ENCODE measurements at regions not wholly inside any gene's neighbourhood (a gene's known extent, or its start where the extent isn't known, plus 50 kb on each side); places are given as distances from the start of the nearest gene placed in this dataset.
"Not testable (repeated sequence)": the region's sequence is repeated elsewhere in the genome, so short reads cannot be mapped to it uniquely, and the experiment has no call there.

DNA sequence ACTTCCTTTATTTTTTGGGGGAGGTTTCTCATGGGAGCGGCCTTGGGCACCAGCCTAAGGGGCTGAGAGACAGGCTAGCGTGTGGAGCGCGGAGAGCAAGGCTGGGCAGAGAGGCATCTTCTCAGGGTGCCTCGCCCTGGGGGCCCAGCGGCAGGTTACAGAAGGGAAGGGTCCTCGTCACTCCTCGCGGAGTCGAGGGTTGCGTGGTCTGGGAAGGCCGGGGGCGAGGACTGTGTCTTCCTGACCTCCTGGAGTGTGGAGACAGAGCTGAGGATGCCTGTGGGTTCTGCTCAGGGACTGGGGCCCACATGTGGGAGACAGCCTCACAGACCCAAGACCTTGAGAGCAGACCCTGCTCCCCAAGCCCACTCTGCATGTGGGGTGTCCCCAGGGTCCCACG lies 79.6 kb upstream of the LRPAP1 start:
- Histone ChIP-seq H4K20me1 (ENCODE audit: insufficient read depth) (no peaks in the 10 kb centered on the region), H2AFZ (no peak overlapping the region), H3K36me3 (ENCODE audit: low read depth) (no peaks in the 10 kb centered on the region), H3K4me3 (no peak overlapping the region), H3K9me3 (ENCODE audit: low read depth) (no peaks in the 10 kb centered on the region), H3K79me2 (ENCODE audit: insufficient read depth) (no peaks in the 10 kb centered on the region), H3K27ac (no peak overlapping the region), H3K27me3 (replicated peaks; ENCODE audit: insufficient read depth) (no peaks in the 10 kb centered on the region), H3F3A (ENCODE audit: insufficient read depth) (no peaks in the 10 kb centered on the region), H3K9me2 (ENCODE audit: insufficient read depth) (no peaks in the 10 kb centered on the region), H3K4me2 (ENCODE audit: unreplicated experiment) (no peak overlapping the region), H3K4me1 (ENCODE audit: insufficient read depth) (no peaks in the 10 kb centered on the region), H3K9ac (no peak overlapping the region)
- TF ChIP-seq EZH2phosphoT487 (IDR thresholded peaks at IDR 0.05; ENCODE audit: insufficient read depth, low read depth): no peak
- DNase-seq: no peak
- 57 to 59% methylated on average over 14 of the region's 14 CpGs for WGBS, 2 experiments (ENCODE audit: low coverage in 1 of 2, low lambda C conversion rate in 2 of 2, missing lambda C conversion rate in 2 of 2)
- in situ Hi-C loops (cut with MboI): no loop called here

DNA sequence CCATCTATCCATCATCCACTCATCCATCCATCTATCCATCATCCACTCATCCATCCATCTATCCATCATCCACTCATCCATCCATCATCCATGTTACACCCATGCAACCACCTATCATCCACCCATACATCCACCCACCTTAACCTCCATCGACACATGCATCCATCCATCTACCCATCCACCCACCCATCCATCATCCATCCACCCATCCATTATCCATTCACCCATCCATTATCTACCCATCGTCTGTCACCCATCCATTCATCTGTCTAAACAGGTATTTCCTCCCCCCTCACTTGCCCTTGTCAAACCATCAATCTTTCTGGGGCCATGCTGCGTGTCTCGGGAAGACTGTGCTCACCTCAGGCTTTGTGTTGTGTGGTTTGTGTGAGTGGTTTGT lies 78.6 kb upstream of the LRPAP1 start:
- 64 to 67% methylated on average over 4 of the region's 4 CpGs for WGBS, 2 experiments (ENCODE audit: low coverage in 1 of 2, low lambda C conversion rate in 2 of 2, missing lambda C conversion rate in 2 of 2)
- H3K9me3 ChIP-seq (ENCODE audit: low read depth); DNase-seq; H3K79me2 ChIP-seq (ENCODE audit: insufficient read depth); H3F3A ChIP-seq (ENCODE audit: insufficient read depth); H3K4me3 ChIP-seq; H2AFZ ChIP-seq; H4K20me1 ChIP-seq (ENCODE audit: insufficient read depth); in situ Hi-C loops (cut with MboI); H3K4me2 ChIP-seq (ENCODE audit: unreplicated experiment); H3K27ac ChIP-seq; H3K9me2 ChIP-seq (ENCODE audit: insufficient read depth); H3K27me3 ChIP-seq (replicated peaks; ENCODE audit: insufficient read depth); H3K36me3 ChIP-seq (ENCODE audit: low read depth); H3K4me1 ChIP-seq (ENCODE audit: insufficient read depth); H3K9ac ChIP-seq: not testable (repeated sequence)

DNA sequence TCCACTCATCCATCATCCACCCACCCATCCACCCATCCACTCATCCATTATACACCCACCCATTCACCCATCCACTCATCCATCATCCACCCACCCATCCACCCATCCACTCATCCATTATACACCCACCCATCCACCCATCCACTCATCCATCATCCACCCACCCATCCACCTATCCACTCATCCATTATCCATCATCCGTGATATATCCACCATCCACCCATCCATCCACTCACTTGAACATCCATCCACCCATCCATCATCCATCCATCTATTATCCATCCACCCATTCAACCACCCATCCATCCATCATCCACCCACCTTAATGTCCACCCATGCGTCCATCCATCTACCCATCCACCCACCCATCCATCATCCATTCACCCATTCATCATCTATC lies 77.7 kb upstream of the LRPAP1 start:
- H3K9me2 ChIP-seq (ENCODE audit: insufficient read depth); H3K4me2 ChIP-seq (ENCODE audit: unreplicated experiment); H3K27me3 ChIP-seq (replicated peaks; ENCODE audit: insufficient read depth); H2AFZ ChIP-seq; H3K9ac ChIP-seq; H3K4me3 ChIP-seq; H3K27ac ChIP-seq; H4K20me1 ChIP-seq (ENCODE audit: insufficient read depth); DNase-seq; H3K9me3 ChIP-seq (ENCODE audit: low read depth); H3K36me3 ChIP-seq (ENCODE audit: low read depth); in situ Hi-C loops (cut with MboI); H3K4me1 ChIP-seq (ENCODE audit: insufficient read depth); H3F3A ChIP-seq (ENCODE audit: insufficient read depth); H3K79me2 ChIP-seq (ENCODE audit: insufficient read depth): not testable (repeated sequence)
- WGBS, 2 experiments (ENCODE audit: low coverage in 1 of 2, low lambda C conversion rate in 2 of 2, missing lambda C conversion rate in 2 of 2): 71 to 85% methylated on average over 2 of the region's 2 CpGs

DNA sequence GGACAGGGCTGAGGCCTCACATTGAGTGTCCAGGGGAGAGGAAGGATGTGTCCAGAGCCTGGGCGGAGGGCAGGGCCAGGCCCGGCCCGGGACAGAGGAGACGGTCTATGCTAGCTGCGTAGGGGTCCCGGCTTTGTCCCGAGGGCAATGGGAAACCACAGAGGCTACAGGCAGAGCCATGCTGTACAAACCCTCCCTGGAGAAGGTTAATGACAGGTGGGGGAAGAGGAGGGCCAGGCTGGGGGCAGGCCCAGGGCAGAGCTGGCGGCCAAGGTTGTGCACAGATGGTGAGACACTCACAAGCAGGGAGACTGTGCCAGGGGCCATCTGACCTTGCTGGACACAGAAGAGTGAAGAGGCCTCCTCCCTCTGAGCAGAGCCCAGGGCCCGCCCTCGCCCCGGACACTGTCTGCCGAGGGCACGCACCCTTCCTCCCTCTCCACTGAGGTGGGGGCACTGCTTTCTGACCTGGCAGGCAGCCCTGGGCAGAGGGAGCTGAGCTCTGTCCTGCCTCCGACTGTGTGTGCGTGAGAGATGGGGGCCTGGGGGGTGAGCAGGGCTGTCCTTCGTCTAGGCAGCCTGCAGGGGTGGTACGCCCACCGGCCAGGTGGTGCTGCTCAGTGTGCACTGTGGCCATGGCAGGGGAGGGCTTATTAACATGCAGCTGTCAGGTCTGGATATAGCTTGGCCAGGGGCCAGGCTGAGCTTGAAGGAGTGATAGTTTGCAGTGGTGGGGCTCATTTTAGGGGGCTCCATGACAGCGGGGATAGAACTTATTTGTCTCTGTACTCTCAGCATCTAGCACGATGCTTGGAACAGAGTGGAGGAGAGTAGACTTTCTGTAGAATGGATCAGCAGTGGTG lies 75.7 kb upstream of the LRPAP1 start:
- Histone ChIP-seq H2AFZ (no peak overlapping the region), H3K9ac (no peak overlapping the region), H3K9me2 (ENCODE audit: insufficient read depth) (no peaks in the 10 kb centered on the region), H3K79me2 (ENCODE audit: insufficient read depth) (no peaks in the 10 kb centered on the region), H3F3A (ENCODE audit: insufficient read depth) (no peaks in the 10 kb centered on the region), H4K20me1 (ENCODE audit: insufficient read depth) (no peaks in the 10 kb centered on the region), H3K4me3 (no peak overlapping the region), H3K27ac (no peak overlapping the region), H3K9me3 (ENCODE audit: low read depth) (no peaks in the 10 kb centered on the region), H3K4me2 (ENCODE audit: unreplicated experiment) (no peak overlapping the region), H3K36me3 (ENCODE audit: low read depth) (no peaks in the 10 kb centered on the region), H3K4me1 (ENCODE audit: insufficient read depth) (no peaks in the 10 kb centered on the region), H3K27me3 (replicated peaks; ENCODE audit: insufficient read depth) (no peaks in the 10 kb centered on the region)
- no peak for TF ChIP-seq EZH2 (IDR thresholded peaks at IDR 0.05; ENCODE audit: insufficient read depth, poor library complexity, severe bottlenecking)
- TF ChIP-seq EZH2phosphoT487 (IDR thresholded peaks at IDR 0.05; ENCODE audit: insufficient read depth, low read depth): no peak
- 37 to 39% methylated on average over 17 to 20 of the region's 20 CpGs for WGBS, 2 experiments (ENCODE audit: low coverage in 1 of 2, low lambda C conversion rate in 2 of 2, missing lambda C conversion rate in 2 of 2)
- in situ Hi-C loops (cut with MboI): no loop called here
- DNase-seq: no peak

DNA sequence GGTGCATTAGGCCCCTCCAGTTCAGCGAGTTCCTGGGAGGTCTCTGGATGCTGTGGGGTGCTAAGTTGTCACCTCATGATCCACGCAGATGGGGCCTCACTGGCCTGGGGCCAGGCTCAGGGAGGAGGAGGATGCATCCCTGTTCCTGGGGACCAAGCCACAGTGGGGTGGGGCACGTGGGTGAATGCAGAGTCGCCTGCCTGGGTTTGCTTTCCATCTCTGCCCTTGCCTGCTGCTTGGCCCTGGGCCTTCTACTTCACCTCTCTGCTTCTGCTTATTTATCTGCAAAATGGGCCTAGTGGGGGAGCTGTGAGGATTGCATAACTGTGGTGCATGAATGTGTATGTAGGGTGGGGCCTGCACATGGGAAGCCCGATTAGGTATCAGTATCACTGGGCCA lies 74.6 kb upstream of the LRPAP1 start:
- H3K4me2 ChIP-seq (ENCODE audit: unreplicated experiment); H4K20me1 ChIP-seq (ENCODE audit: insufficient read depth); H3K27ac ChIP-seq; H3K9me3 ChIP-seq (ENCODE audit: low read depth); H2AFZ ChIP-seq; H3K4me1 ChIP-seq (ENCODE audit: insufficient read depth); in situ Hi-C loops (cut with MboI); H3K27me3 ChIP-seq (replicated peaks; ENCODE audit: insufficient read depth); H3K4me3 ChIP-seq; H3K79me2 ChIP-seq (ENCODE audit: insufficient read depth); H3F3A ChIP-seq (ENCODE audit: insufficient read depth); H3K36me3 ChIP-seq (ENCODE audit: low read depth); H3K9me2 ChIP-seq (ENCODE audit: insufficient read depth); H3K9ac ChIP-seq: not testable (repeated sequence)
- peak; percentile 22 for DNase-seq
- WGBS, 2 experiments (ENCODE audit: low coverage in 1 of 2, low lambda C conversion rate in 2 of 2, missing lambda C conversion rate in 2 of 2): 53 to 55% methylated on average over 5 of the region's 5 CpGs

DNA sequence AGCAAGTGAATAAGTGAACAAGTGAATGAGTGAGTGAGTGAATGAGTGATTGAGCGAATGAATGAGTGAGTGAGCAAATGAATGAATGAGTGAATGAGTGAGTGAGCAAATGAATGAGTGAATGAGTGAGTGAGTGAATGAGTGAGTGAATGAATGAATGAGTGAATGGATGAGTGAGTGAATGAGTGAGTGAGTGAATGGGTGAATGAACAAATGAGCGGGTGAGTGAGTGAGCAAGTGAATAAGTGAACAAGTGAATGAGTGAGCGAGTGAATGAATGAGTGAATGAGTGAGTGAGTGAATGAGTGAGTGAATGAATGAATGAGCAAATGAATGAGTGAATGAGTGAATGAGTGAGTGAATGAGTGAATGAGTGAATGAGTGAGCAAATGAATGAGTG lies 74.0 kb upstream of the LRPAP1 start:
- in situ Hi-C loops (cut with MboI); H3K27ac ChIP-seq; H3K9ac ChIP-seq; H3K36me3 ChIP-seq (ENCODE audit: low read depth); H3K4me2 ChIP-seq (ENCODE audit: unreplicated experiment); H3K4me3 ChIP-seq; H3K4me1 ChIP-seq (ENCODE audit: insufficient read depth); H3K9me2 ChIP-seq (ENCODE audit: insufficient read depth); H3K79me2 ChIP-seq (ENCODE audit: insufficient read depth); H3K9me3 ChIP-seq (ENCODE audit: low read depth); H3K27me3 ChIP-seq (replicated peaks; ENCODE audit: insufficient read depth); H2AFZ ChIP-seq; DNase-seq; H3F3A ChIP-seq (ENCODE audit: insufficient read depth); H4K20me1 ChIP-seq (ENCODE audit: insufficient read depth): not testable (repeated sequence)
- 84 to 91% methylated on average over 3 of the region's 3 CpGs for WGBS, 2 experiments (ENCODE audit: low coverage in 1 of 2, low lambda C conversion rate in 2 of 2, missing lambda C conversion rate in 2 of 2)

Data from GM23248 (cell line).